GM08714 (cell line): ENCODE measurements at regions not wholly inside any gene's neighbourhood (a gene's known extent, or its start where the extent isn't known, plus 50 kb on each side); places are given as distances from the start of the nearest gene placed in this dataset.

ENCODE experiments used
- H3K4me3 ChIP-seq: fragments of 200-500 bp; sonication (Bioruptor generic); 2 replicates; pipeline ENCODE4 v1.5.1; 2014; ENCODE audit warnings: mild to moderate bottlenecking, low read length, inconsistent platforms
- ZNF274 ChIP-seq: IDR thresholded peaks from 2 replicates; pipeline ENCODE4 v1.6.1; 2012; ENCODE audit warnings: mild to moderate bottlenecking, low read depth, low read length

GRCh38 chr5:40405230-40405629 lies 274.5 kb upstream of the PTGER4 start:
- no peak overlapping the region for H3K4me3 ChIP-seq
- TF ChIP-seq ZNF274: no peak

DNA sequence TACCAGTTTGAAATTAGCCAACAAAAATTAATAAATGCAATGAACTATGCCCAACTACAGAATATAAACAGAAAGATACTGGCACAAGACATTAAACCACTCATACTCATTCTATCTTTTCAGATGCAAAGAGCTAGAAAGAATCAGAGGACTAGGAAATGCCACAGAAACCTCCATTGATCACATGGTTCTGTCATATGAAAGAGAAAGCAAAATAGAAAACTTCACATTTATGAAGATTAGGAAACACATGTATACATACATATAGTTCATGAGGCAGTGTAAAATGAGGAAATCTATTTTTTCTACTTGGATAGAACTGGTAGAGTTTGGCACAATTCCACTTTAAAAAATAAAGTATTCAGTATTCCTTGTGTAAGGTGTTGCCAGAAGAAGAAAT lies 275.1 kb upstream of the PTGER4 start:
- no peak overlapping the region for H3K4me3 ChIP-seq
- TF ChIP-seq ZNF274: no peak

DNA sequence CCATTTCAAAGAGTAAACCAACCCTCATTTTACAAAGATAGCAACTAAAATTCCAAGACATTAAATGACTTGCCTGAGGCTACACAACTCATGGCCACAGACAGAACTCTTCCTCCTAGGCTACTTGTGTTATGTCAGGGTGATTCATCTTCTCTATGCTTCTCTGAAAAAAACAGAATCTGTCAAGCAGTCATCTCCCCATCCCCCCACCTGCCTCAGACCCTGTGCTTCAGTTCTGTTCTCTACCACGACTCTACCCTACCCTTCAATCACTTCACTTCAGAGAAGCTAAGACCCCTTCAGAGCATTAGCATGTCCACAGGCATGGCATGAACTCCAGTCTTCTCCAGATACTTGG lies 277.7 kb upstream of the PTGER4 start:
- no peak for TF ChIP-seq ZNF274
- no peak overlapping the region for H3K4me3 ChIP-seq

GRCh38 chr5:40401284-40402006 lies 278.3 kb upstream of the PTGER4 start:
- no peak for TF ChIP-seq ZNF274
- H3K4me3 ChIP-seq: no peak overlapping the region

DNA sequence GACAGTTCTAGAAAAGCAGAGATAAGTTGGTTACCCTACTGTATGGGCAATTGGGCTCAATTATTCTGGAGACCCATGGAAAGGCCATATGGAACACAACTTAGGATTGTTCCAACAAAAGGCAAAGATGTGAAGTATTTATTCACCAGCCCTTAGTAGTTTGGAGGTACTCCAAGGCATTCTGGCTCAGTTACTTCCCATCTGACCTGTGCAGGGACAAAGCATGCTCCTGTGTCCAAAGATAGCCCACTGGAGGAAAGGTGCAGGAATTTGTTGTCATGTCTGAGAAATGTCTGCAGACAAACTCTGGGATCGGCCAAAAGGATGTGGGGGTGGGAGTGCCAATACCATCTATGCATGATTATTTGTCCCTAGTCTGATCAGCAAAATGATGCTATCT lies 279.5 kb upstream of the PTGER4 start:
- H3K4me3 ChIP-seq: no peak overlapping the region
- TF ChIP-seq ZNF274: no peak

GRCh38 chr5:40399349-40399748 lies 280.4 kb upstream of the PTGER4 start:
- H3K4me3 ChIP-seq: no peak overlapping the region
- TF ChIP-seq ZNF274: no peak

- no peak overlapping the region for H3K4me3 ChIP-seq
- no peak for TF ChIP-seq ZNF274
Measured at GRCh38 chr5:40397976-40398375, 281.7 kb upstream of the PTGER4 start.

- H3K4me3 ChIP-seq: no peak overlapping the region
- no peak for TF ChIP-seq ZNF274
Measured at GRCh38 chr5:40397091-40397490, 282.6 kb upstream of the PTGER4 start.

- TF ChIP-seq ZNF274: no peak
- no peak overlapping the region for H3K4me3 ChIP-seq
Measured at GRCh38 chr5:40396317-40396716, 283.4 kb upstream of the PTGER4 start.

- no peak overlapping the region for H3K4me3 ChIP-seq
- no peak for TF ChIP-seq ZNF274
Measured at GRCh38 chr5:40395251-40395650, 284.5 kb upstream of the PTGER4 start.

DNA sequence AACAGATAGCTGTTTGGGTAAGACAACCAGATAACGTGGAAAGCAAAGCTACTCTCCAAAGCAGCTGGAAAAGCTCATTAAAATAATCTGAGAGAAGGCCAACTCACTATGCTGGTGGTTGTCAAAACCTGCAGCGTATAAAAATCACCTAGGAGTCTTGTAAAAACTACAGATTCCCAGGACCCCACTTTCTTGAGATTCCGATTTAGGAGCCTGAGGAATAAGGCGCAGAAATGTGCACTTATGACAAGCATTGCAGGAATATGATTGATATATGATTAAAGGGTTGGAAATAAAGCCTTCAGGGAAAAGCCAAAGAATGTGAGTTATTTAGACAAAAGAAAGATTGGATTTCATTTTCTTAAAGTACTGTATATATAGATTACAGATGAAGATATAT lies 285.0 kb upstream of the PTGER4 start:
- no peak for TF ChIP-seq ZNF274
- H3K4me3 ChIP-seq: no peak overlapping the region

- no peak for TF ChIP-seq ZNF274
- no peak overlapping the region for H3K4me3 ChIP-seq
Measured at GRCh38 chr5:40391642-40392041, 288.1 kb upstream of the PTGER4 start.

DNA sequence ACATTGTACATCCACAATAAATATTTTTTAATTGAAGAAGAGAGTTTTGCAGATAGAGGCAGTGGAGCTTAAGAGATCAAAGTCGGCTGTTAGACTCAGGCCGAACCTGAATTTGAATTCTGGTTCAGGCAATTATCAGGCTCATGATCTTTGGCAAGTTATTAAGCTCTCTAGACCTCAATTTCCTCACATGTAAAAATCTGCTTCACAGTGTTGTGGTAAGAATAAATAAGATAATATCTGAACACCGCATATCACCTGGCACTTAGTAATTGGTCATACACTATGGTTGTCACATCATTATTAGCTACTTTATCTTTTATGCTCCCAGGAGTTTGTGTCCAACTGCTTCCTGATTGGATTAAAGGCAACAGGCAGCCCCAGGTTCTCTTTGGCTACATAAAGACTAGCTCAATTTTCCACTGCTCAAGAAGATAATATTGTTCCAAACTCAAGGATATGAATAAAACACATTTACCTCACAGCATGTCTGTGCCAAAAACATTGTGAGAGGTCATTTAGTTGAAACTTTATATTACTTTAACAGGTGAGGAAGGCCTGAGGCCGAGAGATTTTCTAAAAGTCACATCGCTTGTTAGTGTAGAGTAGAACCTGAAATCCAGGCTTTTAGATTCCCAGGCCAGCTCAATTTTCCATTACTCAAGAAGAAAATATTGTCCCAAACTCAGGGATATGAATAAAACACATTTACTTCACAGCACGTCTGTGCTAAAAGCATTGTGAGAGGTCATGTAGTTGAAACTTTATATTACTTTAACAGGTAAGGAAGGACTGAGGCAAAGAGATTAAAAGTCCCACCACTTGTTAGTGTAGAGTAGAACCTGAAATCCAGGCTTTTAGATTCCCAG lies 289.2 kb upstream of the PTGER4 start:
- H3K4me3 ChIP-seq: no peak overlapping the region
- no peak for TF ChIP-seq ZNF274

DNA sequence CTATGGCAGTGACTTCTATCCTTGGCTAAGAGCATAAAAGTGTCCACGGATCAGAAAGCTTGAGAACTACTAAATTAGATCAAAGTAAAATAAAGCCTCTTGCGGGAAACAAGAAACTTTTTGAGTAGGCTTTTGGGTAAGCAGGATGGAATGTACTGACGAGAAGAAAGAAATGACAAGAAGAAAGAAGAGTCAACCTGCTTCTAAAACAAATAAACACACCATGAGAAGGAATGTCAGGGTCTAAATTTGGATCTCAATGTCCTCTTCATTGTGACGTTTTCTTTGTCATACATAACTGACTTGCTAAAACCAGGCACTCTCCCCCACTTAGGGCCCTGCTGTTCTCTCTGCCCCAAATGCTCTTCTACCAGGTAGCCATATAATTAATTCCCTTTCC lies 290.1 kb upstream of the PTGER4 start:
- no peak for TF ChIP-seq ZNF274

DNA sequence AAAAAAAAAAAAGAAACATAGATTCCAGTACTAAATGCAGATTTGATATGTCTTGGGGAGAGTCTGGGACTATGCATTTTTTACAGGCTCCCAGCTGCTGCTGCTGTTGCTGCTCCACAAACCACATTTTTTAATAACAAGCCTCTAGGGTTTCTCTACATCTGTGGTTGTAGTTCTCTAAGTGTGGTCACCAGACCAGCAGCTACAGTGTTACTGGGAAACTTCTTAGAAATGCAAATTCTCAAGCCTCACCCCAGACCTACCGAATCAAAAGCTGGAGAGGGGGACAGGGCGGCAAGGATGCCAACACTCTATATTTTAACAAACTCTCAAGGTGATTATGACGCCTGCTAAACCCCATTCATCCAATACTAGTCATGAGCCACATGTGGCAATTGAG lies 293.4 kb upstream of the PTGER4 start:
- no peak for TF ChIP-seq ZNF274
- H3K4me3 ChIP-seq: no peak overlapping the region

More for the DNA sequence above, 290.1 kb upstream of the PTGER4 start:
- no peak overlapping the region for H3K4me3 ChIP-seq

GRCh38 chr5:40385544-40385943 lies 294.2 kb upstream of the PTGER4 start:
- H3K4me3 ChIP-seq: no peak overlapping the region; the same call in 1 of the 2 replicates
- TF ChIP-seq ZNF274: no peak
